Mucosa of descending colon (tissue), 3 donors: ENCODE measurements at regions not wholly inside any gene's neighbourhood (a gene's known extent, or its start where the extent isn't known, plus 50 kb on each side); places are given as distances from the start of the nearest gene placed in this dataset.

Experiments
- ATAC-seq: fragments of 200-7000 bp; cut with Tn5 transposase; one replicate; pipeline ENCODE4 v1.9.1; 2020; ENCODE audit warnings: mild to moderate bottlenecking, moderate library complexity
- DNase-seq, 3 donors: peaks; one replicate each; pipeline ENCODE4 v3.0.0-alpha.2; 2020
- H3K36me3 ChIP-seq: fragments of 200-600 bp; one replicate; pipeline ENCODE4 v1.8.0; 2021; ENCODE audit warnings: low read depth, mild to moderate bottlenecking
- H3K4me1 ChIP-seq: fragments of 200-600 bp; one replicate; pipeline ENCODE4 v1.8.0; 2021; ENCODE audit warnings: low read depth, mild to moderate bottlenecking
- H3K4me3 ChIP-seq: fragments of 200-600 bp; one replicate; pipeline ENCODE4 v1.8.0; 2021; ENCODE audit warnings: mild to moderate bottlenecking
- H3K9me3 ChIP-seq: fragments of 200-600 bp; one replicate; pipeline ENCODE4 v1.8.0; 2021; ENCODE audit warnings: mild to moderate bottlenecking
- intact Hi-C, 2 donors: fragments of 100-400 bp; cut with DNase I in 1 of 2; cut with micrococcal nuclease in 1 of 2; formaldehyde crosslinking; loops; one replicate each; pipeline versions ENCODE4 v1.11.0 to v1.11.1; 2022; cut with DNase I, micrococcal nuclease
- TF ChIP-seq, protein P1 (sequence below): fragments of 200-600 bp; IDR thresholded peaks from one replicate; pipeline ENCODE4 v1.8.0; 2022; ENCODE audit warnings: antibody characterized with exemption, mild to moderate bottlenecking
- donor health status: DM: no; HTN: no; CAD: no; lungs with moderate emphysema.
- donor health status: DM: no; HTN: no; CAD: no.
- donor health status: DM: no; HTN: yes; CAD: no.

DNA sequence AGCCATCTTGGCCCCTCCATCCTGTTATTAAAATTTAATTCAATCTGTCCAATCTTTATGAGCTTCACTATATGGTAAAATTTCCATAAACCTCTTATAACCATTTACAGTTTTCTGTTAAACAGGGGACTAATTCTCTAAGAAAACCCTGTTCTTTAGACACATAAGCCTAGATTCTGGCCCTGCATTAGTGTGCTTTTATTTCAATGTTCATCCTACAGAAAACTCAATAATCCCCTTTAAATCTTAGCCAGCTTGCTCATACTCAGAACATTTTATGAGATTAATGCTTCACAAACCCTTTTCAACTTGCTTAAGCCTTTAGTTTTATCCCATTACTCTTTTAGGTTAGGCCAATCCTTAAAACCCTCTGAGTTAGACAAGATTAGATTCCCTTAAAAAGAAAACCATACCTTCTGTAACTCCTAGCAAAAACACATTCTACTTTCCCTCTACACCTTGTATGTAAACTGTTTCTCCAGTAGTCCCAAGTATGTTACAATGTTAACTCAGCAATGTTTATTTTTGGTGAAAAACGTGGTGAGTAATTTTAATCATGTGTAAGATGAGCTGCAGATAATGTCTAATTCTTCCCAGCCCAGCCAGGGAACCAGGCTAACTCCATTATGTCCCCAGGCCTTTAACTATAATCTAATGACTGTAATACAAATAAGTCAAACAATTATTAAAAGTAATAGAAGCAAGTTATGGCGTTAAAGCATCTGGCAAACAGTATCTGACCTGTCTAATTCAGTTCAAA is 1953.4 kb upstream of the LRRTM1 start:
- TF ChIP-seq, protein P1, sequence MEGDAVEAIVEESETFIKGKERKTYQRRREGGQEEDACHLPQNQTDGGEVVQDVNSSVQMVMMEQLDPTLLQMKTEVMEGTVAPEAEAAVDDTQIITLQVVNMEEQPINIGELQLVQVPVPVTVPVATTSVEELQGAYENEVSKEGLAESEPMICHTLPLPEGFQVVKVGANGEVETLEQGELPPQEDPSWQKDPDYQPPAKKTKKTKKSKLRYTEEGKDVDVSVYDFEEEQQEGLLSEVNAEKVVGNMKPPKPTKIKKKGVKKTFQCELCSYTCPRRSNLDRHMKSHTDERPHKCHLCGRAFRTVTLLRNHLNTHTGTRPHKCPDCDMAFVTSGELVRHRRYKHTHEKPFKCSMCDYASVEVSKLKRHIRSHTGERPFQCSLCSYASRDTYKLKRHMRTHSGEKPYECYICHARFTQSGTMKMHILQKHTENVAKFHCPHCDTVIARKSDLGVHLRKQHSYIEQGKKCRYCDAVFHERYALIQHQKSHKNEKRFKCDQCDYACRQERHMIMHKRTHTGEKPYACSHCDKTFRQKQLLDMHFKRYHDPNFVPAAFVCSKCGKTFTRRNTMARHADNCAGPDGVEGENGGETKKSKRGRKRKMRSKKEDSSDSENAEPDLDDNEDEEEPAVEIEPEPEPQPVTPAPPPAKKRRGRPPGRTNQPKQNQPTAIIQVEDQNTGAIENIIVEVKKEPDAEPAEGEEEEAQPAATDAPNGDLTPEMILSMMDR, result no peak

GRCh38 chr2:82256983-82257632 is 1952.6 kb upstream of the LRRTM1 start:
- Histone ChIP-seq H3K9me3 (no peaks in the 10 kb centered on the region), H3K36me3 (no peaks in the 10 kb centered on the region), H3K4me3 (no peak overlapping the region), H3K4me1 (no peaks in the 10 kb centered on the region)
- intact Hi-C loops, result no loop called here
- no peak for ATAC-seq
- TF ChIP-seq, protein P1, result no peak
- no peak for DNase-seq

More for the DNA sequence above, 1953.4 kb upstream of the LRRTM1 start:
- no peak overlapping the region for H3K4me3 ChIP-seq
- H3K4me1 ChIP-seq, result no peaks in the 10 kb centered on the region
- H3K9me3 ChIP-seq, result no peaks in the 10 kb centered on the region
- DNase-seq (no peak), ATAC-seq (no peak)
- H3K36me3 ChIP-seq, result no peaks in the 10 kb centered on the region
- intact Hi-C loops, result no loop called here

DNA sequence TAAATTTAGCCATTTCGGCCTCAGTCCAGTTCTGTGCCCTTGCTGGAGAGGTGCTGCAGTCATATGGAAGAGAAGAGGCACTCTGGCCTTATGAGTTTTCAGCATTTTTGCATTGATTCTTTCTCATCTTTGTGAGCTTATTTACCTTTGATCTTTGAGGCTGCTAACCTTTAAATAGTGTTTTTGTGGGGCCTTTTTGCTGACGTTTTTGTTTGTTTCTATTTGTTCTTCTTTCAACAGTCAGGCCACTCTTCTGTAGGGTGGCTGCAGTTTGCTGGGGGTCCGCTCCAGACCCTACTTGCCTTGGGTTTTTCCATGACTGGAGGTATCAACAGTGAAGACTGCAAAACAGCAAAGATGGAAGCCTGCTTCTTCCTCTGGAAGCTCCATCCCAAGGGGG is 1951.7 kb upstream of the LRRTM1 start:
- intact Hi-C loops, result no loop called here
- H3K9me3 ChIP-seq, result no peaks in the 10 kb centered on the region
- H3K36me3 ChIP-seq, result no peaks in the 10 kb centered on the region
- no peaks in the 10 kb centered on the region for H3K4me1 ChIP-seq
- no peak overlapping the region for H3K4me3 ChIP-seq
- TF ChIP-seq, protein P1, result no peak
- no peak for DNase-seq
- ATAC-seq, result no peak

DNA sequence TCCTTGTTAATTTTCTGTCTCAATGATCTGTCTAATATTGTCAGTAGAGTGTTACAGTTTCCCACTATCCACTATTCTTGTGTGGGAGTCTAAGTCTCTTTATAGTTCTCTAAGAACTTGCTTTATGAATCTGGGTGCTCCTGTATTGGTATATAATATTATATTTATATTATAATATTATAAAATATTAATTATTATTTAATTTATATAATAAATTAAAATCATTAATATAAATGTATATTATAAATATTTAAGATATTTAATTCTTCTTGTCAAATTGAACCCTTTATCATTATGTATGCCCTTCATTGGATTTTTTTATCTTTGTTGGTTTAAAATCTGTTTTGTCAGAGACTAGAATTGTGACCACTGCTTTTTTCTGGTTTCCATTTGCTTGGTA is 1950.2 kb upstream of the LRRTM1 start:
- no peaks in the 10 kb centered on the region for H3K4me1 ChIP-seq
- no peak overlapping the region for H3K4me3 ChIP-seq
- ATAC-seq (no peak), DNase-seq (no peak)
- H3K9me3 ChIP-seq, result no peaks in the 10 kb centered on the region
- intact Hi-C loops, result no loop called here
- TF ChIP-seq, protein P1, result no peak
- H3K36me3 ChIP-seq, result no peaks in the 10 kb centered on the region

- intact Hi-C loops, result no loop called here
- Histone ChIP-seq H3K9me3 (peaks cover 3% of the 10 kb centered on the region), H3K36me3 (no peaks in the 10 kb centered on the region), H3K4me3 (no peak overlapping the region), H3K4me1 (no peaks in the 10 kb centered on the region)
- DNase-seq (no peak), ATAC-seq (no peak)
- TF ChIP-seq, protein P1, result no peak
These were observed 1941.7 kb upstream of the LRRTM1 start for GRCh38 chr2:82246220-82246775.
